DOHH2 (cell line): ENCODE measurements at regions not wholly inside any gene's neighbourhood (a gene's known extent, or its start where the extent isn't known, plus 50 kb on each side); places are given as distances from the start of the nearest gene placed in this dataset.

ENCODE experiments used
- H3F3A ChIP-seq: fragments of 200-600 bp; sonication (generic), shearing (Covaris generic); 2 replicates; pipeline ENCODE4 v1.6.0; 2016; ENCODE audit warnings: antibody characterized with exemption, mild to moderate bottlenecking; ENCODE audit not compliant: control insufficient read depth, insufficient read depth
- H3K27ac ChIP-seq: fragments of 200-600 bp; sonication (generic); 2 replicates; pipeline ENCODE4 v1.5.1; 2014; ENCODE audit warnings: low read depth, mild to moderate bottlenecking, low read length, moderate library complexity
- H3K27me3 ChIP-seq: fragments of 200-600 bp; sonication (generic); 2 replicates; pipeline ENCODE4 v1.6.1; 2014; ENCODE audit warnings: mild to moderate bottlenecking, low read length, mixed read lengths; ENCODE audit not compliant: control insufficient read depth
- H3K36me3 ChIP-seq: fragments of 200-600 bp; sonication (generic); 2 replicates; pipeline ENCODE4 v1.6.1; 2014; ENCODE audit warnings: mild to moderate bottlenecking, low read length, moderate library complexity, mixed read lengths; ENCODE audit not compliant: control insufficient read depth
- H3K4me1 ChIP-seq: fragments of 200-600 bp; sonication (generic); 2 replicates; pipeline ENCODE4 v1.6.1; 2014; ENCODE audit warnings: mild to moderate bottlenecking, low read length, mixed read lengths; ENCODE audit not compliant: control insufficient read depth
- H3K4me2 ChIP-seq: fragments of 200-600 bp; sonication (generic); 2 replicates; pipeline ENCODE4 v1.6.0; 2014; ENCODE audit warnings: mild to moderate bottlenecking, low read length, moderate library complexity
- H3K4me3 ChIP-seq: fragments of 200-600 bp; sonication (generic); 2 replicates; pipeline ENCODE4 v1.5.1; 2014; ENCODE audit warnings: mild to moderate bottlenecking, low read length, mixed read lengths
- H3K79me2 ChIP-seq: fragments of 200-600 bp; sonication (generic); 2 replicates; pipeline ENCODE4 v1.6.1; 2014; ENCODE audit warnings: mild to moderate bottlenecking, low read length, mixed read lengths; ENCODE audit not compliant: control insufficient read depth
- H3K9me2 ChIP-seq: fragments of 200-600 bp; sonication (generic); replicated peaks from 2 replicates; pipeline ENCODE4 v1.6.1; 2014; ENCODE audit warnings: mild to moderate bottlenecking, low read length, mixed read lengths; ENCODE audit not compliant: control insufficient read depth
- H3K9me3 ChIP-seq: fragments of 200-600 bp; sonication (generic); 2 replicates; pipeline ENCODE4 v1.6.1; 2014; ENCODE audit warnings: antibody characterized with exemption, low read length, mixed read lengths; ENCODE audit not compliant: control insufficient read depth, insufficient read depth
- H4K20me1 ChIP-seq: fragments of 200-600 bp; sonication (generic); 2 replicates; pipeline ENCODE4 v1.6.0; 2014; ENCODE audit warnings: low read depth, mild to moderate bottlenecking, antibody characterized with exemption, low read length, moderate library complexity; ENCODE audit not compliant: control insufficient read depth, insufficient read depth
- EZH2phosphoT487 ChIP-seq: fragments of 200-600 bp; sonication (generic); IDR thresholded peaks from 2 replicates; pipeline ENCODE4 v1.6.1; 2017; ENCODE audit warnings: borderline replicate concordance, mild to moderate bottlenecking, antibody characterized with exemption, low read length, moderate library complexity, mixed read lengths
- TF ChIP-seq, protein P1 (sequence below): fragments of 200-600 bp; sonication (generic); IDR thresholded peaks from one replicate; pipeline ENCODE4 v1.5.1; 2014; ENCODE audit warnings: antibody characterized with exemption, mild to moderate bottlenecking, low read depth, low read length; ENCODE audit not compliant: poor library complexity, severe bottlenecking

DNA sequence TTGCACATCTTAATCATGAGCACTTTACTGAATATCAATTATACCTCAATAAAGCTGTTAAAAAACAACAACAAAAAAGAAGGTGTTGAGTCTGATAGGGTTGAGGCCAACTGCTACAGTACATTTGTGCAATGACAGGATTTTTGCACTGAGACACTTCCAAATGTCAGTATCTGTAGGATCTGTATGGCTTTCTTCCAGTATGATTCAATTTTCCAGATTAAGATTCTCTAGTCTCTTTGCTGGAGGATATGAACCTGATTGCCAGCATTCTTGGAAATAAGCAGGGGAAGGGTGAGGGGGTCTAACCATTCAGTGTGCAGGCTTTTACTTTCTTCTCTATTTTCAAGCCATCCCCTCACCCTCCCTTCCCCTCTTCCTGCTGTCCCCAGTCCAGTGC lies 85.1 kb downstream of the SEMA4F start:
- Histone ChIP-seq H3F3A (no peaks in the 10 kb centered on the region), H3K9me2 (no peaks in the 10 kb centered on the region), H3K27me3 (peaks cover 3% of the 10 kb centered on the region; the same call in 1 of the 2 replicates), H3K36me3 (no peaks in the 10 kb centered on the region), H3K4me1 (no peaks in the 10 kb centered on the region), H3K4me3 (no peak overlapping the region), H3K79me2 (no peaks in the 10 kb centered on the region), H4K20me1 (no peaks in the 10 kb centered on the region), H3K9me3 (peaks cover 4% of the 10 kb centered on the region; the same call in 1 of the 2 replicates), H3K27ac (no peak overlapping the region), H3K4me2 (no peak overlapping the region)
- TF ChIP-seq, protein P1, sequence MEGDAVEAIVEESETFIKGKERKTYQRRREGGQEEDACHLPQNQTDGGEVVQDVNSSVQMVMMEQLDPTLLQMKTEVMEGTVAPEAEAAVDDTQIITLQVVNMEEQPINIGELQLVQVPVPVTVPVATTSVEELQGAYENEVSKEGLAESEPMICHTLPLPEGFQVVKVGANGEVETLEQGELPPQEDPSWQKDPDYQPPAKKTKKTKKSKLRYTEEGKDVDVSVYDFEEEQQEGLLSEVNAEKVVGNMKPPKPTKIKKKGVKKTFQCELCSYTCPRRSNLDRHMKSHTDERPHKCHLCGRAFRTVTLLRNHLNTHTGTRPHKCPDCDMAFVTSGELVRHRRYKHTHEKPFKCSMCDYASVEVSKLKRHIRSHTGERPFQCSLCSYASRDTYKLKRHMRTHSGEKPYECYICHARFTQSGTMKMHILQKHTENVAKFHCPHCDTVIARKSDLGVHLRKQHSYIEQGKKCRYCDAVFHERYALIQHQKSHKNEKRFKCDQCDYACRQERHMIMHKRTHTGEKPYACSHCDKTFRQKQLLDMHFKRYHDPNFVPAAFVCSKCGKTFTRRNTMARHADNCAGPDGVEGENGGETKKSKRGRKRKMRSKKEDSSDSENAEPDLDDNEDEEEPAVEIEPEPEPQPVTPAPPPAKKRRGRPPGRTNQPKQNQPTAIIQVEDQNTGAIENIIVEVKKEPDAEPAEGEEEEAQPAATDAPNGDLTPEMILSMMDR, result no peak
- no peak for TF ChIP-seq EZH2phosphoT487

DNA sequence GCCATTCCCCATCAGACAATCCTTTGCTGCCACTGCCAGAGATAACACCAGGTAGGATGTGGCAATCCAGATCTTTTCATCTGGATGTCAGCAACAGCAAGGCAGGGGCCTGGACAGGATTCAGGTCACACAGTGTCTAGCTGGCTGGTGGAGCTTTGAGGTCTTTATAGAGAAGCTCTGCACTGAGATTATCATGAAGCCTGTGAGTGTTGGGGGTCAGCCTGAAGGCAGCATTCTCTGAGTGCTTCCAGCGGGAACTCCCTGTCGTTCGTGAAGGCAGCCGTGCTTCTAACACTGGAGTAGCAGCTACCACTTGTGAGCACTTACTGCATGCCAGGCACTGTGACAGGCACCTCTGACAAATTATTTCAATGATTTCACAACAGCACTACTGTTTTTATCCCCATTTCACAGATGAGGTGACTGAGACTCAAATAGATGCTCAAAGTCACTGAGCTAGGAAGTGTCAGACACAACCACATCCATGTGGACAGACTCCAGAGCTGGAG lies 85.7 kb downstream of the SEMA4F start:
- no peaks in the 10 kb centered on the region for H3F3A ChIP-seq
- H3K9me2 ChIP-seq, result no peaks in the 10 kb centered on the region
- H3K79me2 ChIP-seq, result no peaks in the 10 kb centered on the region
- H3K4me2 ChIP-seq, result no peak overlapping the region
- TF ChIP-seq EZH2phosphoT487, result no peak
- TF ChIP-seq, protein P1, result no peak
- peaks cover 4% of the 10 kb centered on the region; the same call in 1 of the 2 replicates for H3K9me3 ChIP-seq
- peaks cover 3% of the 10 kb centered on the region; the same call in 1 of the 2 replicates for H3K27me3 ChIP-seq
- H3K4me1 ChIP-seq, result no peaks in the 10 kb centered on the region
- H3K27ac ChIP-seq, result no peak overlapping the region
- H3K36me3 ChIP-seq, result no peaks in the 10 kb centered on the region
- H3K4me3 ChIP-seq, result no peak overlapping the region
- H4K20me1 ChIP-seq, result no peaks in the 10 kb centered on the region

DNA sequence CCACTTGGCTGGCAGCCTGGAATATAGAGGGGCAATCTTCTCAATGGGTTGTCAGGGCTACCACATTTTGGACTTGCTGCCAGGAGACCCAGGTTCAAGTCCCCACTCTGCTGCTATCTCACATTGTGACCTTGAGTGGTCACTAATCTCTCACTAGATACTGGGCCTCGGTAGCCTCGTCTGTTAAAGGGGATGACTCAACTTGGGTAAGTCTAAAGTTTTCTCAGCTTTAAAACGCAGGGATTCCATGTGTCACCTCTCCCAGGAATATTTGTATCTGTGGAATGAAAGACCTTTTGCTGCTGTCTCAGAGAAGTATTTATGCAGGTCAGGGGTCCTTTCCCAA lies 86.3 kb downstream of the SEMA4F start:
- H4K20me1 ChIP-seq, result no peaks in the 10 kb centered on the region
- no peaks in the 10 kb centered on the region for H3K36me3 ChIP-seq
- no peaks in the 10 kb centered on the region for H3K79me2 ChIP-seq
- peaks cover 3% of the 10 kb centered on the region; the same call in 1 of the 2 replicates for H3K27me3 ChIP-seq
- no peaks in the 10 kb centered on the region for H3K4me1 ChIP-seq
- H3K4me3 ChIP-seq, result no peak overlapping the region
- H3F3A ChIP-seq, result no peaks in the 10 kb centered on the region
- TF ChIP-seq, protein P1, result no peak
- TF ChIP-seq EZH2phosphoT487, result no peak
- peaks cover 4% of the 10 kb centered on the region; the same call in 1 of the 2 replicates for H3K9me3 ChIP-seq
- no peaks in the 10 kb centered on the region for H3K9me2 ChIP-seq
- no peak overlapping the region for H3K4me2 ChIP-seq
- H3K27ac ChIP-seq, result no peak overlapping the region
